HCT116 (cell line): ENCODE measurements at regions not wholly inside any gene's neighbourhood (a gene's known extent, or its start where the extent isn't known, plus 50 kb on each side); places are given as distances from the start of the nearest gene placed in this dataset.

ENCODE experiments used
- CEBPB ChIP-seq: IDR thresholded peaks from 2 replicates; pipeline ENCODE4 v1.6.1; 2012; ENCODE audit warnings: low read depth
- EZH2 ChIP-seq: fragments of 200-600 bp; sonication (generic); IDR thresholded peaks from 2 replicates; pipeline ENCODE4 v1.6.1; 2017; ENCODE audit warnings: antibody characterized with exemption, mixed run types
- EZH2phosphoT487 ChIP-seq: fragments of 200-600 bp; IDR thresholded peaks from 2 replicates; pipeline ENCODE4 v1.6.1; 2018; ENCODE audit warnings: antibody characterized with exemption, borderline replicate concordance
- FOSL1 ChIP-seq: IDR thresholded peaks from 2 replicates; pipeline ENCODE4 v1.6.1; 2012; ENCODE audit warnings: low read depth
- MAX ChIP-seq: IDR thresholded peaks from 2 replicates; pipeline ENCODE4 v1.6.1; 2012
- POLR2A ChIP-seq: IDR thresholded peaks from 2 replicates; pipeline ENCODE4 v1.7.0; 2011; ENCODE audit warnings: borderline replicate concordance; ENCODE audit not compliant: insufficient read depth, insufficient read length; ENCODE audit errors: extremely low read depth
- POLR2AphosphoS5 ChIP-seq: IDR thresholded peaks from 2 replicates; pipeline ENCODE4 v1.6.1; 2011; ENCODE audit warnings: mild to moderate bottlenecking, low read depth, low read length, moderate library complexity
- SIN3A ChIP-seq: IDR thresholded peaks from 2 replicates; pipeline ENCODE4 v1.6.1; 2012; ENCODE audit warnings: low read depth
- SRF ChIP-seq: IDR thresholded peaks from 2 replicates; pipeline ENCODE4 v1.6.1; 2012; ENCODE audit warnings: low read depth
- YY1 ChIP-seq: IDR thresholded peaks from 2 replicates; pipeline ENCODE4 v1.6.1; 2011; ENCODE audit warnings: low read length, low read depth, moderate library complexity, mild to moderate bottlenecking; ENCODE audit not compliant: insufficient replicate concordance; ENCODE audit errors: extremely low read depth
- ZBTB33 ChIP-seq: IDR thresholded peaks from 2 replicates; pipeline ENCODE4 v1.6.1; 2011; ENCODE audit warnings: mild to moderate bottlenecking, low read length, moderate library complexity; ENCODE audit not compliant: insufficient replicate concordance; ENCODE audit errors: extremely low read depth
- TF ChIP-seq, protein P1 (sequence below), 3 experiments: fragments of 200-600 bp in 1 of 3; sonication (generic) in 1 of 3; IDR thresholded peaks in 2 of 3; conservative IDR thresholded peaks in 1 of 3; 2 replicates each; pipeline ENCODE4 v1.5.1; 2012 to 2017; ENCODE audit warnings: low read depth in 2 of 3, low read length in 2 of 3, antibody characterized with exemption in 1 of 3, borderline replicate concordance in 1 of 3, control low read depth in 1 of 3, mild to moderate bottlenecking in 1 of 3, mixed read lengths in 1 of 3, mixed run types in 1 of 3, moderate library complexity in 1 of 3; ENCODE audit not compliant: insufficient read depth in 1 of 3
- TF ChIP-seq, protein P2 (sequence below): IDR thresholded peaks from 2 replicates; pipeline ENCODE4 v1.6.1; 2012

DNA sequence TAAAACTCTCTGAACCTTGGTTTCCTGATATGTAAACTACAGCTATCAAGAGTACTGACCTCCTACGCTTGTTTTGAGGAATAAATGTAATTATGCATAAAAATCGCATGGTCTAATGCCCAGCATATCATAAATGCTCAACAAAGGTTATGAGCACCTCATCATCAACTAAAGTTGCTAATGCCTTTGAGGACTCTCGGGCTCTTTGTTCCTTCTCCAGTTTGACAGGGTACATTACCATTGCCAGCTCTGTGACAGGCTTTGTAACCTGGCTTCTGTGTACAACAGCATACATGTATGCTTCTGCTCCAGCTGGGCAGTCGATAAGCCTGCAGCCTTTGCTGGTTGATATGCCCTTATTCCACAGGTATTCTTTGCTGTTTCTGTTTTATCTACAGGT, 95.2 kb downstream of the C9orf152 start:
- TF ChIP-seq FOSL1: no peak
- TF ChIP-seq SIN3A: no peak
- TF ChIP-seq, protein P1, sequence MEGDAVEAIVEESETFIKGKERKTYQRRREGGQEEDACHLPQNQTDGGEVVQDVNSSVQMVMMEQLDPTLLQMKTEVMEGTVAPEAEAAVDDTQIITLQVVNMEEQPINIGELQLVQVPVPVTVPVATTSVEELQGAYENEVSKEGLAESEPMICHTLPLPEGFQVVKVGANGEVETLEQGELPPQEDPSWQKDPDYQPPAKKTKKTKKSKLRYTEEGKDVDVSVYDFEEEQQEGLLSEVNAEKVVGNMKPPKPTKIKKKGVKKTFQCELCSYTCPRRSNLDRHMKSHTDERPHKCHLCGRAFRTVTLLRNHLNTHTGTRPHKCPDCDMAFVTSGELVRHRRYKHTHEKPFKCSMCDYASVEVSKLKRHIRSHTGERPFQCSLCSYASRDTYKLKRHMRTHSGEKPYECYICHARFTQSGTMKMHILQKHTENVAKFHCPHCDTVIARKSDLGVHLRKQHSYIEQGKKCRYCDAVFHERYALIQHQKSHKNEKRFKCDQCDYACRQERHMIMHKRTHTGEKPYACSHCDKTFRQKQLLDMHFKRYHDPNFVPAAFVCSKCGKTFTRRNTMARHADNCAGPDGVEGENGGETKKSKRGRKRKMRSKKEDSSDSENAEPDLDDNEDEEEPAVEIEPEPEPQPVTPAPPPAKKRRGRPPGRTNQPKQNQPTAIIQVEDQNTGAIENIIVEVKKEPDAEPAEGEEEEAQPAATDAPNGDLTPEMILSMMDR (IDR thresholded peaks at IDR 0.05 in 2 of 3, conservative IDR thresholded peaks at IDR 0.05 in 1 of 3; ENCODE audit: borderline replicate concordance in 1 of 3, insufficient read depth in 1 of 3, low read depth in 2 of 3, low read length in 2 of 3): no peak
- no peak for TF ChIP-seq POLR2A
- no peak for TF ChIP-seq MAX
- no peak for TF ChIP-seq POLR2AphosphoS5
- no peak for TF ChIP-seq SRF
- TF ChIP-seq, protein P2, sequence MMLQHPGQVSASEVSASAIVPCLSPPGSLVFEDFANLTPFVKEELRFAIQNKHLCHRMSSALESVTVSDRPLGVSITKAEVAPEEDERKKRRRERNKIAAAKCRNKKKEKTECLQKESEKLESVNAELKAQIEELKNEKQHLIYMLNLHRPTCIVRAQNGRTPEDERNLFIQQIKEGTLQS: no peak
- TF ChIP-seq EZH2: no peak
- no peak for TF ChIP-seq ZBTB33
- no peak for TF ChIP-seq EZH2phosphoT487
- TF ChIP-seq YY1: no peak
- TF ChIP-seq CEBPB: no peak
